ENCODE measurements at regions not wholly inside any gene's neighbourhood (a gene's known extent, or its start where the extent isn't known, plus 50 kb on each side); places are given as distances from the start of the nearest gene placed in this dataset.

DNA sequence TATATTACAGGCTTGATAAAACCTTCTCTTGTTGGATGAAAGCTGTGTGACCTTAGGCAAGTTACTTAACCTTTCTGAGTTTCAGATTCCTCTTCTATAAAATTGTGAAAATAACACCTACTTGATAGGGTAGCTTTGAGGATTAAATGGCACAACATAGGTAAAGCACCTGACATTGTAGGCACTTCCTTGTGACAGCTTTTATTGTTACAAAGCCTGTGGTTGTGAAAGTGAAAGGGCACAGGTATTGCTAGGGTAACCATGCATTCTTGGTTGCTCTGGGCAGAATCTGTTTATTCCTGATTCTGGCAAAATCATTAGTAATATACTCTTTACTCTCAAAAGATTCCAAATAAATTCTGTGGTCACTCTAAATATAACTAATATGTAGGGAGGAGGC is 493.4 kb downstream of the OLFM4 start:
- H3K36me3 Mint-ChIP-seq (ENCODE audit: insufficient read depth) = no peaks in the 10 kb centered on the region
- ATAC-seq (no peak), DNase-seq (no peak)
- H3K4me3 Mint-ChIP-seq = no peak overlapping the region
- no peaks in the 10 kb centered on the region for H3K27me3 Mint-ChIP-seq (ENCODE audit: low read depth)
- H3K4me1 Mint-ChIP-seq (ENCODE audit: low read depth) = no peaks in the 10 kb centered on the region
- peaks cover 5% of the 10 kb centered on the region for H3K9me3 Mint-ChIP-seq

GRCh38 chr13:53537586-53537985 is 509.0 kb downstream of the OLFM4 start:
- ATAC-seq = no peak

DNA sequence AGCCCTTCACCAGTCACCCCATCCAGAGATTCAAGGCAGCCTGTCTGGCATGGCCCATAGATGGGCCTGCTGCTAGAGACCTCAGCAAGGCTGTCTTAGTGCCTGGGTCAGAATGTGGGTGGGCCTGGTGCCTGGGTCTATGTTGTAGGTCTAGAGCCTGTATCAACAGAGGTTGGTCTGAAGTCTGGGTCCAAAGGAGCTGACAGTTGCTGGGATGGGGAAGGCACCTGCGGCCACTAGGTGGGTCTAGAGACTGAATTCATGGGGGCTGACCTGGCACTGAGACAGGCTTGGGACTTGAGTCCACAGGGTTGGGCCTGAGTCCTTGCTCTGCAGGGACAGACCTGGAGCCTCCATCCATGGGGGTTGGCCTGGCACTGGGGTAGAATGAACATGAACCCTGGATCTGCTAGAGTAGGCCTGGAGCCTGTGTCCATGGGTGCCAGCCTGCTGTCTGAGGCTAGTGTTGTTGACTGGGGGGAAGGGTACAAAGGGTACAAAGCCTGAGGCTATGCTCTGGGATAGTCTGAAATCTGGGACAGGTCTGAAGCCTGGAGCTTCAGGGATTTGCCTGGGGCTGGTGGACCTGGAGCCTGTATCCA is 516.8 kb downstream of the OLFM4 start:
- H3K9me3 Mint-ChIP-seq = peaks cover 2% of the 10 kb centered on the region
- DNase-seq (no peak), ATAC-seq (no peak)
- no peaks in the 10 kb centered on the region for H3K27me3 Mint-ChIP-seq (ENCODE audit: low read depth)
- H3K36me3 Mint-ChIP-seq (ENCODE audit: insufficient read depth) = no peaks in the 10 kb centered on the region
- no peak overlapping the region for H3K4me3 Mint-ChIP-seq
- no peaks in the 10 kb centered on the region for H3K4me1 Mint-ChIP-seq (ENCODE audit: low read depth)

More at GRCh38 chr13:53537586-53537985, 509.0 kb downstream of the OLFM4 start:
- Mint-ChIP-seq H3K27me3 (ENCODE audit: low read depth) (no peaks in the 10 kb centered on the region), H3K36me3 (ENCODE audit: insufficient read depth) (no peaks in the 10 kb centered on the region), H3K9me3 (peaks cover 10% of the 10 kb centered on the region), H3K4me3 (no peak overlapping the region), H3K4me1 (ENCODE audit: low read depth) (no peaks in the 10 kb centered on the region)
- no peak for DNase-seq

- H3K4me3 Mint-ChIP-seq = no peak overlapping the region
- no peaks in the 10 kb centered on the region for H3K4me1 Mint-ChIP-seq (ENCODE audit: low read depth)
- no peaks in the 10 kb centered on the region for H3K27me3 Mint-ChIP-seq (ENCODE audit: low read depth)
- ATAC-seq = no peak
- H3K36me3 Mint-ChIP-seq (ENCODE audit: insufficient read depth) = no peaks in the 10 kb centered on the region
- no peak for DNase-seq
- peaks cover 8% of the 10 kb centered on the region for H3K9me3 Mint-ChIP-seq
Observed at GRCh38 chr13:53560556-53560955, 531.9 kb downstream of the OLFM4 start.

DNA sequence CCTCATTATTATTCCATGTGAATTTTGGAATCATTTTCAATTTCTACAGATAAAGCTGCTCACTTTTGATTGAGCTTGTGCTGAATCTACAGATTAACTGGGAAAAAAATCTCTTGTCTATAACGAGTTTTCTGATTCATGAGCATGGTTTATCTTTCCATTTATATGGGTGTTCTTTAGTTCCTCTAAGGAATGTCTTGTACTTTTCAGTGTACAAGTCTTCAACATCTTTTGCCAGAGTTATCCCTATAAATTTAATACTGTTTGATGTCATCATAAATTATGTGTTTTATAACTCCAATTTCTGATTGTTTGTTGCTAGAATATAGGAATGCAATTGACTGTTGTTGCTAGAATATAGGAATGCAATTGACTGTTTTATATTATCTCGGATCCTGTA is 533.8 kb downstream of the OLFM4 start:
- no peaks in the 10 kb centered on the region for H3K36me3 Mint-ChIP-seq (ENCODE audit: insufficient read depth)
- ATAC-seq (no peak), DNase-seq (no peak)
- H3K4me1 Mint-ChIP-seq (ENCODE audit: low read depth) = no peaks in the 10 kb centered on the region
- H3K4me3 Mint-ChIP-seq = no peak overlapping the region
- H3K9me3 Mint-ChIP-seq = peaks cover 8% of the 10 kb centered on the region
- no peaks in the 10 kb centered on the region for H3K27me3 Mint-ChIP-seq (ENCODE audit: low read depth)

- no peaks in the 10 kb centered on the region for H3K4me1 Mint-ChIP-seq (ENCODE audit: low read depth)
- H3K27me3 Mint-ChIP-seq (ENCODE audit: low read depth) = no peaks in the 10 kb centered on the region
- H3K9me3 Mint-ChIP-seq = peaks cover 17% of the 10 kb centered on the region
- H3K36me3 Mint-ChIP-seq (ENCODE audit: insufficient read depth) = no peaks in the 10 kb centered on the region
- ATAC-seq (no peak), DNase-seq (no peak)
- H3K4me3 Mint-ChIP-seq = no peak overlapping the region
Observed at GRCh38 chr13:53568491-53568890, 539.9 kb downstream of the OLFM4 start.

- no peak for ATAC-seq
- peaks cover 15% of the 10 kb centered on the region for H3K9me3 Mint-ChIP-seq
Observed at GRCh38 chr13:53569453-53569852, 540.8 kb downstream of the OLFM4 start.

DNA sequence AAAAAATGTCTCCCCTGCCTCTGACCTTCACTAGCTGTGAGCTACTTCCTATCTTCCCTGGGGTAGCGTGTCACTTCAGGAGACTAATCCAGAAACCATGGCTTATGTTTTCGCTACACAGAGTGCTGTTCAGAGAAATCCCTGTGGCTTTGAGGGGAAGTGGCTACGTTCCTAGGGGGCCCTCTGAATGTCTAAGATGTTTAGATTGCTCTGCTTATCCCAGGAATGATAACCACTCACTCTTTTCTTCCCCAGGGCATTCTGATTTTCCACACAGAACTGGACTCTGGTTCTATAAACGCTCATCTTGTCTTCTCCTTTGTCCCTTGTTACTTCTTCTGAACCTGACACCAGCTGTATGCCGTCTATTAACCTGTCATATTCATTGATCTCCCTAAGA is 572.5 kb downstream of the OLFM4 start:
- Mint-ChIP-seq H3K36me3 (ENCODE audit: insufficient read depth) (no peaks in the 10 kb centered on the region), H3K9me3 (peaks cover 11% of the 10 kb centered on the region)

More at GRCh38 chr13:53569453-53569852, 540.8 kb downstream of the OLFM4 start:
- Mint-ChIP-seq H3K27me3 (ENCODE audit: low read depth) (no peaks in the 10 kb centered on the region), H3K4me1 (ENCODE audit: low read depth) (no peaks in the 10 kb centered on the region), H3K36me3 (ENCODE audit: insufficient read depth) (no peaks in the 10 kb centered on the region), H3K4me3 (no peak overlapping the region)
- DNase-seq = no peak

DNA sequence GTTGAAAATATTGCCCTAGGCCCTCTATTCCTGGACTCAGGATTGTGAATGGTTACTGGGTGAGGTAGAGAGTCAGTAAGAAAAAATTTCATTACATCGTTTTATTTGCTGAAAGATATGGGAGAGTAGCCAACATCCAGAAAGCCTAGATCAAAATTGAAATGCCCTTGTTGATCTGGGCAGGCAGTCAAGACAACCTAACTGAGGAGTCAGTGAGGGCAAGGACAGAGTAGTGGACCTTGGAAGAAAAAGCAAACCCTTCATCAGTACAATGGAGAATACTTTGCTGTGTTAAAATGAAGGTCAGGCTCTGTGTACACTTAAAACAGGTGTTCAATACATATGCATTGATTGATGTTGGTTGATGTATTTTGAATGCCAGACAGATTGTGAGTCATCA is 576.7 kb downstream of the OLFM4 start:
- Mint-ChIP-seq H3K36me3 (ENCODE audit: insufficient read depth) (no peaks in the 10 kb centered on the region), H3K4me3 (no peak overlapping the region), H3K9me3 (peaks cover 11% of the 10 kb centered on the region), H3K27me3 (ENCODE audit: low read depth) (no peaks in the 10 kb centered on the region), H3K4me1 (ENCODE audit: low read depth) (no peaks in the 10 kb centered on the region)
- ATAC-seq (no peak), DNase-seq (no peak)

More for the DNA sequence above, 572.5 kb downstream of the OLFM4 start:
- no peak overlapping the region for H3K4me3 Mint-ChIP-seq
- H3K27me3 Mint-ChIP-seq (ENCODE audit: low read depth) = no peaks in the 10 kb centered on the region
- H3K4me1 Mint-ChIP-seq (ENCODE audit: low read depth) = no peaks in the 10 kb centered on the region
- ATAC-seq = no peak
- DNase-seq = no peak

GRCh38 chr13:53612200-53612599 is 583.6 kb downstream of the OLFM4 start:
- no peak for DNase-seq
- Mint-ChIP-seq H3K36me3 (ENCODE audit: insufficient read depth) (no peaks in the 10 kb centered on the region), H3K4me1 (ENCODE audit: low read depth) (no peaks in the 10 kb centered on the region), H3K27me3 (ENCODE audit: low read depth) (no peaks in the 10 kb centered on the region), H3K9me3 (no peaks in the 10 kb centered on the region), H3K4me3 (no peak overlapping the region)
- no peak for ATAC-seq

DNA sequence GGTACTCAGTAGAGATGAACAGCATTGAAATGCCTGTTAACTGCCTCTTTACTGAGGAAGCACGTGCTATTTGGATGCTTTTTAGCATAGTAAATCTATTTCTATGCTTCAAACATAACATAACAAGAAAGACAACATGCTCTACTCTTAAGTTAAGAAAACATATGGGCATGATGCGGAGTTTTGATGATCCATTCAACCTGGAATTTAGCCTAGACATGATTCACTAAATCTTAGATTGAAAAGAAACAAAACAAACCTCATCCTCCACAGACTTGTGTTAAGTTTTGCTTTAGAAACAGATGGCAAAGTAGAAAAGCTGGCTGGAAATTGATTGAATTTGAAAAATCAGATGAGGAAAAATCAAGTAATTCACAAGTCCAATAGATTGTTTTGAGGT is 593.8 kb downstream of the OLFM4 start:
- no peak for DNase-seq
- Mint-ChIP-seq H3K4me1 (ENCODE audit: low read depth) (no peaks in the 10 kb centered on the region), H3K27me3 (ENCODE audit: low read depth) (no peaks in the 10 kb centered on the region), H3K4me3 (no peak overlapping the region), H3K9me3 (peaks cover 9% of the 10 kb centered on the region), H3K36me3 (ENCODE audit: insufficient read depth) (no peaks in the 10 kb centered on the region)
- ATAC-seq = no peak

- Mint-ChIP-seq H3K9me3 (peaks cover 8% of the 10 kb centered on the region), H3K36me3 (ENCODE audit: insufficient read depth) (no peaks in the 10 kb centered on the region), H3K4me3 (no peak overlapping the region), H3K4me1 (ENCODE audit: low read depth) (no peaks in the 10 kb centered on the region), H3K27me3 (ENCODE audit: low read depth) (no peaks in the 10 kb centered on the region)
- ATAC-seq = no peak
- DNase-seq = no peak
Observed at GRCh38 chr13:53623146-53623545, 594.5 kb downstream of the OLFM4 start.

- DNase-seq (no peak), ATAC-seq (no peak)
- no peaks in the 10 kb centered on the region for H3K36me3 Mint-ChIP-seq (ENCODE audit: insufficient read depth)
- H3K4me1 Mint-ChIP-seq (ENCODE audit: low read depth) = no peaks in the 10 kb centered on the region
- no peaks in the 10 kb centered on the region for H3K27me3 Mint-ChIP-seq (ENCODE audit: low read depth)
- peaks cover 5% of the 10 kb centered on the region for H3K9me3 Mint-ChIP-seq
- no peak overlapping the region for H3K4me3 Mint-ChIP-seq
Observed at GRCh38 chr13:53631511-53631910, 602.9 kb downstream of the OLFM4 start.

DNA sequence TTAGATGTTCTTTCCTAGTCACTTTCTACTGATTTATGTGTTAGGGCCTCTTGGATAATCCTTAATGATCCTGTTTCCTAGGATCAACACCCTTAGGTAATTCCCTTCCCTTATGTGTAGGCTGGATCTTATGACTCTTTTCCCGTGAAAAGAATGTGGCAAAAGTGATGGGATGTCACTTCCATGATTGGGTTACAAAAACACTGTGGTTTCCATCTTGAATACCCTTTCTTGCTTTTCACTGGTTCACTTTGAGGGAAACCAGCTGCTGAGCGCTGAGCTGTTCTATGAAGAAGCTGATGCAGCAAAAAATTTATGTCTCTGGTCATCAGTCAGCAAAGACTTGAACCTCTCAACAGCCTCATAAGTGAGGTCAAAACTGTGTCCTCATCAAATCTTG is 609.4 kb downstream of the OLFM4 start:
- DNase-seq (no peak), ATAC-seq (no peak)
- H3K4me1 Mint-ChIP-seq (ENCODE audit: low read depth) = no peaks in the 10 kb centered on the region
- H3K9me3 Mint-ChIP-seq = peaks cover 5% of the 10 kb centered on the region
- no peaks in the 10 kb centered on the region for H3K36me3 Mint-ChIP-seq (ENCODE audit: insufficient read depth)
- H3K4me3 Mint-ChIP-seq = no peak overlapping the region
- no peaks in the 10 kb centered on the region for H3K27me3 Mint-ChIP-seq (ENCODE audit: low read depth)

DNA sequence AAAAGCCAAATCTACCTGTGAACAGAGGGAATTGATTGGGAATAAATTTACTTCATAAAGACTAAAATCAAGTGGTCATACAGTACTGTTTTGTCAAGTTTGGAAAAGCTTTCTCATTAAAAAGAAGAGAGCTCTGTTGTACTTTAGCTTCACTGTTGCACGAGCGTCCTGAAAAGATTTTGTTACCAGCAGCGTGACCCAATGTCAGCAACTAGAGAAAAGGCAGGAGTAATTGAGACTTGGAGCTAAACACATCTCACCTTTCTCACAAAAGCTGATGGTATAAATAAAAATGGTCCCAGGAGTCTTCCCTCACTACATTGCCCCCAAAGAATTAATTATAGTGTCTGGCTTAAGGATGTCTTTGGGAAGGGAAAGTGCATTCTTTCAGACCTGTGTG is 613.7 kb downstream of the OLFM4 start:
- H3K27me3 Mint-ChIP-seq (ENCODE audit: low read depth) = no peaks in the 10 kb centered on the region
- peaks cover 6% of the 10 kb centered on the region for H3K9me3 Mint-ChIP-seq
- DNase-seq (no peak), ATAC-seq (no peak)
- H3K4me1 Mint-ChIP-seq (ENCODE audit: low read depth) = no peaks in the 10 kb centered on the region
- H3K4me3 Mint-ChIP-seq = no peak overlapping the region
- H3K36me3 Mint-ChIP-seq (ENCODE audit: insufficient read depth) = no peaks in the 10 kb centered on the region

GRCh38 chr13:53648673-53649072 is 620.1 kb downstream of the OLFM4 start:
- Mint-ChIP-seq H3K36me3 (ENCODE audit: insufficient read depth) (no peaks in the 10 kb centered on the region), H3K27me3 (ENCODE audit: low read depth) (no peaks in the 10 kb centered on the region), H3K4me3 (no peak overlapping the region), H3K9me3 (peaks cover 10% of the 10 kb centered on the region), H3K4me1 (ENCODE audit: low read depth) (no peaks in the 10 kb centered on the region)
- DNase-seq (no peak), ATAC-seq (no peak)

Measured in activated T-cell treated with anti-CD3 and anti-CD28 coated beads, Interleukin-2, amount 50 U/mL, for 4 hours (primary cell).